ENCODE measurements at regions not wholly inside any gene's neighbourhood (a gene's known extent, or its start where the extent isn't known, plus 50 kb on each side); places are given as distances from the start of the nearest gene placed in this dataset.

DNA sequence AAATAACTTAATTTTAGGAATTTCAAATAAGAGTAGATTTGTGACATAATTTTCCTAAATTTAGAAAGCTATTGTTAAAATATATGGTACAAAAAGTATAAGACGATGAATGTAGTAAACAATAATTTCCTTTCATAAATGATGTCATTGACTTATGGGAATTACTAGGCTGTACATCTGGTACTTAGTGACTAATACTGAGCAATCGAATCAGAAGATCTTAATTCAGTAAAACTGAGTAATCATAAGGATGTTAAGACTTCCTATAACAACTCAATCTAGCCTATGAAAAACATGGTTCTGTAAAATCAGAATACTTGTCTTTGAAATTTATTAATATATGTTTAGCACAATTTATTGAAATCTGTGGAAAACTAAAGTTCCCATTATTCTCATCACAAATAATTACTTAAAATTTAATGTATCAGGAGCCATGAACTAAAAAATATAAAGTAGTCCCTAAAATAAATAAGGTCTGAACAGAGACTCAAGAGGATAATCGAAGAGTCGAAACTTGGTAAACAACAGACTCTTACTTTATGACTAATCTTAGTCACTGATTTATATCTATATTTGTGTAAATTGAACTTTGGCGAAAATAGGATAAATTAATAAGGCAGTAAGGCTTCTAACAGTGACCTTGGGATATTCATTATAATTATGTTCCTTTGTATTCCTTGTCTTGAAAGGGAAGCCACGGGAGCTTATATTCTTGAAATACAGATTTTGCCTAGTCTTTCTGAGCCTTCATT, 142.1 kb downstream of the HGF start:
- TF ChIP-seq, protein P1, sequence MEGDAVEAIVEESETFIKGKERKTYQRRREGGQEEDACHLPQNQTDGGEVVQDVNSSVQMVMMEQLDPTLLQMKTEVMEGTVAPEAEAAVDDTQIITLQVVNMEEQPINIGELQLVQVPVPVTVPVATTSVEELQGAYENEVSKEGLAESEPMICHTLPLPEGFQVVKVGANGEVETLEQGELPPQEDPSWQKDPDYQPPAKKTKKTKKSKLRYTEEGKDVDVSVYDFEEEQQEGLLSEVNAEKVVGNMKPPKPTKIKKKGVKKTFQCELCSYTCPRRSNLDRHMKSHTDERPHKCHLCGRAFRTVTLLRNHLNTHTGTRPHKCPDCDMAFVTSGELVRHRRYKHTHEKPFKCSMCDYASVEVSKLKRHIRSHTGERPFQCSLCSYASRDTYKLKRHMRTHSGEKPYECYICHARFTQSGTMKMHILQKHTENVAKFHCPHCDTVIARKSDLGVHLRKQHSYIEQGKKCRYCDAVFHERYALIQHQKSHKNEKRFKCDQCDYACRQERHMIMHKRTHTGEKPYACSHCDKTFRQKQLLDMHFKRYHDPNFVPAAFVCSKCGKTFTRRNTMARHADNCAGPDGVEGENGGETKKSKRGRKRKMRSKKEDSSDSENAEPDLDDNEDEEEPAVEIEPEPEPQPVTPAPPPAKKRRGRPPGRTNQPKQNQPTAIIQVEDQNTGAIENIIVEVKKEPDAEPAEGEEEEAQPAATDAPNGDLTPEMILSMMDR (IDR thresholded peaks at IDR 0.05) = no peak
- TF ChIP-seq EP300 (IDR thresholded peaks at IDR 0.05) (no peak), POLR2AphosphoS5 (IDR thresholded peaks at IDR 0.05) (no peak)

All from sigmoid colon (tissue), 4 donors.